Parathyroid adenoma (tissue), 2 donors: ENCODE measurements at regions not wholly inside any gene's neighbourhood (a gene's known extent, or its start where the extent isn't known, plus 50 kb on each side); places are given as distances from the start of the nearest gene placed in this dataset.

Experiments used
- H2AFZ ChIP-seq: fragments of 300-600 bp; sonication (generic); one replicate; pipeline ENCODE4 v1.7.0; 2017; ENCODE audit warnings: antibody characterized with exemption, mild to moderate bottlenecking
- H3K27ac ChIP-seq: fragments of 300-600 bp; sonication (generic); one replicate; pipeline ENCODE4 v1.7.0; 2017
- H3K27me3 ChIP-seq: fragments of 300-600 bp; sonication (generic); one replicate; pipeline ENCODE4 v1.7.0; 2017; ENCODE audit warnings: low read length; ENCODE audit not compliant: control insufficient read depth, insufficient read depth
- H3K36me3 ChIP-seq: fragments of 300-600 bp; sonication (generic); one replicate; pipeline ENCODE4 v1.7.0; 2017; ENCODE audit warnings: low read length; ENCODE audit not compliant: control insufficient read depth, insufficient read depth
- H3K4me1 ChIP-seq: fragments of 300-600 bp; sonication (generic); one replicate; pipeline ENCODE4 v1.7.0; 2017; ENCODE audit warnings: control low read depth
- H3K4me2 ChIP-seq: fragments of 300-600 bp; sonication (generic); one replicate; pipeline ENCODE4 v1.7.0; 2017; ENCODE audit warnings: low read length
- H3K4me3 ChIP-seq: fragments of 300-600 bp; sonication (generic); one replicate; pipeline ENCODE4 v1.7.0; 2017; ENCODE audit warnings: low read depth, low read length
- H3K79me2 ChIP-seq: fragments of 300-600 bp; sonication (generic); one replicate; pipeline ENCODE4 v1.7.0; 2017; ENCODE audit warnings: control low read depth
- H3K9ac ChIP-seq: fragments of 300-600 bp; sonication (generic); one replicate; pipeline ENCODE4 v1.7.0; 2017; ENCODE audit warnings: mild to moderate bottlenecking
- H3K9me3 ChIP-seq: fragments of 300-600 bp; sonication (generic); one replicate; pipeline ENCODE4 v1.7.0; 2017; ENCODE audit warnings: low read length; ENCODE audit not compliant: control insufficient read depth
- TF ChIP-seq, protein P1 (sequence below): fragments of 300-600 bp; sonication (generic); IDR thresholded peaks from one replicate; pipeline ENCODE4 v1.7.0; 2017; ENCODE audit warnings: antibody characterized with exemption, mild to moderate bottlenecking
- donor health status: primary hyperparathyroidism.

DNA sequence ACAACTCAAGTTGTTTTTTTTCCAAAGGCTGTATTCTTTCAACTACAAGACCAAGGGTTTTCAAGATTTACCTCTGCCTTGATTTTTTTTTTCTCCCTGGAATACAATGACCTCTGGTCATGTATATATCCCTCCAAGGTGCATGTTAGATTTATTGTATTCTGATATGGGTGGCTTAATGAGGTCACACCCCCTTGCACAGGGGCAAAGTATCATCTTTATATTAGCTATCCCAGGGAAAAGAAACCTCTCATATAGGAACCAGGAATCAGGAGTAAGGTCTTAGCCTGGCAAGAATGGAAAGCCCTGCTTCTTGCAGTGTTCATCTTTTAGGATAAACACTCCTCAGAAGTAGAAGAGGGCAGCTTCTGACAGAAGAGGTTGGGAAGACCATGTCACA, 516.9 kb upstream of the TENM4 start:
- TF ChIP-seq, protein P1, sequence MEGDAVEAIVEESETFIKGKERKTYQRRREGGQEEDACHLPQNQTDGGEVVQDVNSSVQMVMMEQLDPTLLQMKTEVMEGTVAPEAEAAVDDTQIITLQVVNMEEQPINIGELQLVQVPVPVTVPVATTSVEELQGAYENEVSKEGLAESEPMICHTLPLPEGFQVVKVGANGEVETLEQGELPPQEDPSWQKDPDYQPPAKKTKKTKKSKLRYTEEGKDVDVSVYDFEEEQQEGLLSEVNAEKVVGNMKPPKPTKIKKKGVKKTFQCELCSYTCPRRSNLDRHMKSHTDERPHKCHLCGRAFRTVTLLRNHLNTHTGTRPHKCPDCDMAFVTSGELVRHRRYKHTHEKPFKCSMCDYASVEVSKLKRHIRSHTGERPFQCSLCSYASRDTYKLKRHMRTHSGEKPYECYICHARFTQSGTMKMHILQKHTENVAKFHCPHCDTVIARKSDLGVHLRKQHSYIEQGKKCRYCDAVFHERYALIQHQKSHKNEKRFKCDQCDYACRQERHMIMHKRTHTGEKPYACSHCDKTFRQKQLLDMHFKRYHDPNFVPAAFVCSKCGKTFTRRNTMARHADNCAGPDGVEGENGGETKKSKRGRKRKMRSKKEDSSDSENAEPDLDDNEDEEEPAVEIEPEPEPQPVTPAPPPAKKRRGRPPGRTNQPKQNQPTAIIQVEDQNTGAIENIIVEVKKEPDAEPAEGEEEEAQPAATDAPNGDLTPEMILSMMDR, result no peak
- Histone ChIP-seq H3K9ac (no peak overlapping the region), H3K27me3 (no peaks in the 10 kb centered on the region), H3K36me3 (no peaks in the 10 kb centered on the region), H3K4me3 (no peak overlapping the region), H3K9me3 (no peaks in the 10 kb centered on the region), H2AFZ (no peak overlapping the region), H3K4me1 (no peaks in the 10 kb centered on the region), H3K79me2 (no peaks in the 10 kb centered on the region), H3K27ac (no peak overlapping the region), H3K4me2 (no peak overlapping the region)

DNA sequence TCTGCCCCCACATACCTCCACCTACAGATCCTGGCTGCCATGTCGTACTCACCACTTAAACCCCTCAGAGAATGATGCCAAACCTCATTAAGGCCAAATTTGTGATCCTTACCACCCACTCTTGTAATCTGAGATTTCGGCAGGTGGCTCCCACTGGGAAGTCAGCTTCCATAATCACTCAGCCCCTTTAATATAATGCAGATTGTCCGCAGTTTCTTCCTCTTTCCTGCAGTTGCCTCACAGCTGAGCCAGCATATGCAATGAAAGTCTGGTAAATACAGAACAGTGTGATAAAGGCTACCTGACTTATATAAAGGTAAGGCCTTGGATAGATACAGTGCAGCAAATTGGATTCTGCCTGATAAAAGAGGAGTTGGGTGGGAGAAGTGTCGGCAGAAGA, 515.2 kb upstream of the TENM4 start:
- no peaks in the 10 kb centered on the region for H3K36me3 ChIP-seq
- no peak overlapping the region for H2AFZ ChIP-seq
- H3K27me3 ChIP-seq, result no peaks in the 10 kb centered on the region
- TF ChIP-seq, protein P1, result no peak
- no peaks in the 10 kb centered on the region for H3K9me3 ChIP-seq
- H3K4me3 ChIP-seq, result no peak overlapping the region
- H3K79me2 ChIP-seq, result no peaks in the 10 kb centered on the region
- no peak overlapping the region for H3K4me2 ChIP-seq
- no peak overlapping the region for H3K27ac ChIP-seq
- no peak overlapping the region for H3K9ac ChIP-seq
- no peaks in the 10 kb centered on the region for H3K4me1 ChIP-seq

DNA sequence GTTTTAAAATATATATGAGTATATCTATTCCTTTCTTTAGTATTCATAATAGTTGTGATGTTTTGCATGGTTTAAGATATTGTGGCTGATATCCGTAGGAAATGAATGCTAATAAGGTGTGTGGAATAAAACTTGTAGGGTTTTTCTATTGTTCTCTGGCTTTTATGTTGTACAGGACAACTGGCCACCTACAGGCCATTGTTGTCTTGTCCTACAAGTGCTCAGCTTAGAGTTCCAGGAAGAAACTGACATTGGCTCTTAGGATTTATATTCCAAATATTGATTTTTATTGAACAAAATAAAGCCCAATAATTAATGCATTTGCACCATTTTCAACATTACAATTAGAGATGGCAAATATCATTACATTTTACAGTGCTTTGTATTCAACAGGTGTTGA, 512.8 kb upstream of the TENM4 start:
- Histone ChIP-seq H3K9me3 (no peaks in the 10 kb centered on the region), H3K4me2 (no peak overlapping the region), H3K27me3 (no peaks in the 10 kb centered on the region), H3K79me2 (no peaks in the 10 kb centered on the region), H3K36me3 (no peaks in the 10 kb centered on the region), H3K4me1 (no peaks in the 10 kb centered on the region), H3K4me3 (no peak overlapping the region), H3K9ac (no peak overlapping the region), H2AFZ (no peak overlapping the region), H3K27ac (no peak overlapping the region)
- TF ChIP-seq, protein P1, result no peak

DNA sequence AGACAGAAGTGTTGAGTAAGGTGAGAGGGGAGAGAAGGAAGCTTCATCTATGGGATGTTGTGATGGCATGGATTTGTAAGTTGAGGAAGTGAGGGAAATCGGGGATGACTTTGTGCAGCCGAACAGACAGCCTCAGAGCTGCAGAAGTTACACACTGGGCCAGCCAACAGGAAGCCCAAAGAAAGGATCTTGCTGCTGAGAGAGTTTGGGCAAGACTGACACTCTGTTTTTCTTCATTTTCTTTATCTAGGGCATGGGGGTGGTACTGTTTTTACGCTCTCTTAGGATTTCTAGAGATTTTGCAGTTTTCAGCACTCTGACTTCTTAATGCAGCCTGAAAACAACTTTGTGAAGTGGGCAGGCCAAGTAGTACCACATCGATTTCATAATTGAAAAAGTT, 509.9 kb upstream of the TENM4 start:
- Histone ChIP-seq H3K36me3 (no peaks in the 10 kb centered on the region), H3K9me3 (no peaks in the 10 kb centered on the region), H3K27ac (no peak overlapping the region), H3K4me2 (no peak overlapping the region), H3K4me3 (no peak overlapping the region), H3K4me1 (no peaks in the 10 kb centered on the region), H3K79me2 (no peaks in the 10 kb centered on the region), H3K9ac (no peak overlapping the region), H3K27me3 (no peaks in the 10 kb centered on the region), H2AFZ (no peak overlapping the region)
- TF ChIP-seq, protein P1, result no peak

DNA sequence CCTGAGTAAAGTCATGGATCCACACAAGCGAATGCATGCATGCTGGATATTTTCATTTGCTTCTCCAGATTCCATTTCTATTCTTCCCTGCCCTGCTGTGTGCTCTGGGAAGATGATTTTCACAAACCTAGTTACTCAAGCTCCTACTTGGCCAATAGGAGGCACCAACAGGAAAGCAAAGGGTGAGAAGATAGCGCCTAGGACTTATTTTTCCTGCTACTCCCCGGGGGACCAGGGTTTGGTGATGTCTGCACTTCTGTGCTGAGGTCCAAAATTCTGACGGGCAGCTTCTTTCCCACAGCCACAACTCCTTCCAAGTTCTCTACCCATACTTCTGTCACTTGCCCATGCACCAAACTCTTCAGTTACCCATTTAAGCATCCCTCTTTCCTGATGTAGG, 509.3 kb upstream of the TENM4 start:
- H3K27ac ChIP-seq, result no peak overlapping the region
- H3K36me3 ChIP-seq, result no peaks in the 10 kb centered on the region
- H3K9me3 ChIP-seq, result no peaks in the 10 kb centered on the region
- H2AFZ ChIP-seq, result no peak overlapping the region
- no peak overlapping the region for H3K9ac ChIP-seq
- no peak overlapping the region for H3K4me3 ChIP-seq
- no peaks in the 10 kb centered on the region for H3K79me2 ChIP-seq
- no peaks in the 10 kb centered on the region for H3K4me1 ChIP-seq
- TF ChIP-seq, protein P1, result no peak
- H3K4me2 ChIP-seq, result no peak overlapping the region
- no peaks in the 10 kb centered on the region for H3K27me3 ChIP-seq
